Body of pancreas (tissue), 4 donors: ENCODE measurements at regions not wholly inside any gene's neighbourhood (a gene's known extent, or its start where the extent isn't known, plus 50 kb on each side); places are given as distances from the start of the nearest gene placed in this dataset.

ENCODE experiments used
- ATAC-seq: fragments of 150-250 bp; one replicate; pipeline ENCODE4 v1.9.1; 2016
- DNase-seq, 4 donors: peaks; one replicate each; pipeline ENCODE4 v3.0.0-alpha.2; 2019
- H3K27ac ChIP-seq, 4 donors: fragments of 200-600 bp; sonication (generic); 1 replicate in 3 of 4; 2 replicates in 1 of 4; pipeline versions ENCODE4 v1.5.1 to v1.6.1; 2016 to 2019; ENCODE audit warnings: mild to moderate bottlenecking in 1 of 4, mixed read lengths in 1 of 4, moderate library complexity in 1 of 4
- H3K27me3 ChIP-seq, 2 donors: fragments of 200-600 bp; sonication (generic); one replicate each; pipeline ENCODE4 v1.6.0; 2016; ENCODE audit warnings: mild to moderate bottlenecking in 1 of 2
- H3K36me3 ChIP-seq, 2 donors: fragments of 200-600 bp; sonication (generic); replicated peaks in 1 of 2; 2 replicates each; pipeline ENCODE4 v1.5.1; 2016; ENCODE audit warnings: low read depth in 2 of 2; ENCODE audit not compliant: insufficient read depth in 1 of 2
- H3K4me1 ChIP-seq: fragments of 200-600 bp; sonication (generic); one replicate; pipeline ENCODE4 v1.6.0; 2016
- H3K4me3 ChIP-seq, 2 donors: fragments of 200-600 bp; sonication (generic); 1 replicate in 1 of 2; 2 replicates in 1 of 2; pipeline ENCODE4 v1.5.1; 2016 to 2019
- H3K9me3 ChIP-seq, 3 donors: fragments of 200-600 bp; sonication (generic); 1 replicate in 2 of 3; 2 replicates in 1 of 3; pipeline ENCODE4 v1.5.1; 2016
- POLR2A ChIP-seq, 3 donors: fragments of 450-650 bp; IDR thresholded peaks; one replicate each; pipeline ENCODE4 v1.6.1; 2016; ENCODE audit warnings: antibody characterized with exemption in 3 of 3, mild to moderate bottlenecking in 2 of 3
- WGBS, 2 donors: methylation state at CpG; one replicate each; pipeline ENCODE4 v1.1.5; 2017; 5-methylcytosine and 5-hydroxymethylcytosine counted together
- intact Hi-C: fragments of 100-400 bp; cut with DNase I; formaldehyde crosslinking; loops from one replicate; pipeline ENCODE4 v1.15.1; 2023
- TF ChIP-seq, protein P1 (sequence below), 7 experiments: fragments of 450-650 bp in 4 of 7; fragments of 200-600 bp in 3 of 7; sonication (generic) in 3 of 7; IDR thresholded peaks; one replicate each; pipeline ENCODE4 v1.5.1; 2016 to 2019; ENCODE audit warnings: antibody characterized with exemption in 7 of 7

DNA sequence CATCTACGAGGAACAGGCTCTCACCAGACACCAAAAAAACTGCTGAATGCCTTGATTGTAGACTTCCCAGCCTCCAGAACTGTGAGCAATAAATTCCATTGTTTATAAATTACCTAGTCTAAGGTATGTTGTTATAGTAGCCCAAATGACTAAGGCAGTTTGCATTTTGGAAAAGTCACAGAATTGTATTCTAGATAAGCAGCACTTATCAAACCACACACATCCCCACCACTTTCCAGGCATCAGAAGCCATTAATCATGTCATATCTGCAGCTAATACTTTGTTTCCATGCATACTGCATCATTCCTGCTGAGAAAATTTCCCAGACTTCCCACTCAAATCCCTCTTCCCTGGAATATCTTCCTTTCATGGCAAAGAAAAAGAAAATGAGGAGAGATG, 187.2 kb downstream of the INO80D start:
- WGBS, 2 donors = 89 to 96% methylated on average over 1 of the region's 1 CpG
- Histone ChIP-seq H3K4me1 (no peaks in the 10 kb centered on the region), H3K27ac (no peak overlapping the region), H3K9me3 (no peaks in the 10 kb centered on the region), H3K36me3 (no peaks in the 10 kb centered on the region), H3K27me3 (no peaks in the 10 kb centered on the region), H3K4me3 (no peak overlapping the region)
- TF ChIP-seq, protein P1, sequence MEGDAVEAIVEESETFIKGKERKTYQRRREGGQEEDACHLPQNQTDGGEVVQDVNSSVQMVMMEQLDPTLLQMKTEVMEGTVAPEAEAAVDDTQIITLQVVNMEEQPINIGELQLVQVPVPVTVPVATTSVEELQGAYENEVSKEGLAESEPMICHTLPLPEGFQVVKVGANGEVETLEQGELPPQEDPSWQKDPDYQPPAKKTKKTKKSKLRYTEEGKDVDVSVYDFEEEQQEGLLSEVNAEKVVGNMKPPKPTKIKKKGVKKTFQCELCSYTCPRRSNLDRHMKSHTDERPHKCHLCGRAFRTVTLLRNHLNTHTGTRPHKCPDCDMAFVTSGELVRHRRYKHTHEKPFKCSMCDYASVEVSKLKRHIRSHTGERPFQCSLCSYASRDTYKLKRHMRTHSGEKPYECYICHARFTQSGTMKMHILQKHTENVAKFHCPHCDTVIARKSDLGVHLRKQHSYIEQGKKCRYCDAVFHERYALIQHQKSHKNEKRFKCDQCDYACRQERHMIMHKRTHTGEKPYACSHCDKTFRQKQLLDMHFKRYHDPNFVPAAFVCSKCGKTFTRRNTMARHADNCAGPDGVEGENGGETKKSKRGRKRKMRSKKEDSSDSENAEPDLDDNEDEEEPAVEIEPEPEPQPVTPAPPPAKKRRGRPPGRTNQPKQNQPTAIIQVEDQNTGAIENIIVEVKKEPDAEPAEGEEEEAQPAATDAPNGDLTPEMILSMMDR (IDR thresholded peaks at IDR 0.05) = no peak
- TF ChIP-seq POLR2A (IDR thresholded peaks at IDR 0.05) = no peak
- ATAC-seq (no peak), DNase-seq (no peak)
- intact Hi-C loops = no loop called here

DNA sequence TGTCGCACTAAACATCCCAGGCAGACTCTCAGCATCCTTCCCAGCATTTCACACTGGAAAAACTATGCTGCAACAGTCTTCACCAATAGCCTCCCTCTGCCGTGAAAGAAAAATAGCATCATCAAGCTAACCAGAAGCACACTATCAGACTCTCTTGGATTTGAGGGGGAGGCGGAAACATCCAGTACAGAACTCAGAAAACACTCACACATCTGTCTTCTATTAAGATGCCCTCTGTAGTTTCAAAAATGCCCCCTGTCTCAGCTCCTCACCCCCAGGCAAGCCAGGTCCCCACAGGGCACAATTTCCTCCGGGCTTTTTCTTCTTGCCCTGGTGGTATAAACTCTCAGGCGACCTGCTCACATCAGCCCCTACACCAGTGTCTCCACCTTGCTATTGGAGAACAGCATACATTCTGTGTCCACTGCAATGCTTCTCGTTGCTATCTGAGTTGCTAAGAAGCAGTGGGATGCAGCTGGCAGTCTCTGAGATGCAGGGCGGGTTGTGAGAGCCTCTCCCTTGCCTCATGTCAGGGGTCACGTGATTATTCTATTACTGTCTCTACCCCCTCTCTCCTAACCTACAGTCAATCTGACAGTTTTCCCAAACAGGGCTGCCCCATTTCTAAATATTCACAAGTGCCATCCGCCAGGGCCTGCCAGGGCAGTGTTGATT, 189.9 kb downstream of the INO80D start:
- WGBS, 2 donors = 62 to 65% methylated on average over 9 of the region's 9 CpGs
- Histone ChIP-seq H3K9me3 (no peaks in the 10 kb centered on the region), H3K36me3 (no peaks in the 10 kb centered on the region), H3K27ac (no peak overlapping the region), H3K4me3 (no peak overlapping the region), H3K27me3 (no peaks in the 10 kb centered on the region), H3K4me1 (peaks cover 4% of the 10 kb centered on the region)
- intact Hi-C loops = no loop called here
- ATAC-seq = no peak
- TF ChIP-seq, protein P1 (IDR thresholded peaks at IDR 0.05) = no peak
- TF ChIP-seq POLR2A (IDR thresholded peaks at IDR 0.05) = no peak
- no peak for DNase-seq

DNA sequence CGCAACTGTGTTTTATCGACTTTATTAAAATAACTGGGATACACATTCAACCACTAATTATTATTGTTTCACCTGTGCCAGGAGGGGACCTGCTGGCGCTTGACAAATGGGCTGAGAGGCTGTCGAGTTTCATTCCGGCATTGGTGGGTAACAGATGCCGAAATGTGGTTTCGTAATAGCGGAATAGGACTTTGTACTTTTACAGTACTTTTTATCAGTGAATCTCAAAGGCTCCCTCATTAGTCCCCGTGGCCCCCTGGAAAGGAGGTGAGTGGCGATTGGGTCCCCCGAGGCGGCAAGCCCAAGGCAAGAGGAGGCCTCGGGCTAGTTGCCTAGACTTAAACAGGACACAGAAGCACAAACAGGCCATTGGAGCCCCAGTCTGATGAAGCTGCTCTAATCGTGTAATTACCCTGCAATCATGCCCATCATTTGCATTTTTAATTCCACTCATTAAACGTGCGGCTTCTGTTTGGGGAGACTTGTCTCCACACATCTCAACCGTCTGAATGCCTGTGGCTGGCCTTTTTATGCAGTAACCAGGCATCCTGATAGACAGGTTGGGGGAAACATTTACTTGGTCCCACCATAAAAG, 193.2 kb downstream of the INO80D start:
- Histone ChIP-seq H3K27me3 (no peaks in the 10 kb centered on the region), H3K9me3 (no peaks in the 10 kb centered on the region), H3K4me1 (peaks cover 4% of the 10 kb centered on the region), H3K27ac (peak overlapping the region; percentile 1 to 74 (median 64)), H3K4me3 (no peak overlapping the region), H3K36me3 (no peaks in the 10 kb centered on the region)
- ATAC-seq (peak; percentile 80), DNase-seq (peak; percentile 21 to 45 (median 34))
- WGBS, 2 donors = 45 to 47% methylated on average over 16 to 17 of the region's 17 CpGs
- intact Hi-C loops = no loop called here
- TF ChIP-seq, protein P1 (IDR thresholded peaks at IDR 0.05) = no peak
- TF ChIP-seq POLR2A (IDR thresholded peaks at IDR 0.05) = no peak

DNA sequence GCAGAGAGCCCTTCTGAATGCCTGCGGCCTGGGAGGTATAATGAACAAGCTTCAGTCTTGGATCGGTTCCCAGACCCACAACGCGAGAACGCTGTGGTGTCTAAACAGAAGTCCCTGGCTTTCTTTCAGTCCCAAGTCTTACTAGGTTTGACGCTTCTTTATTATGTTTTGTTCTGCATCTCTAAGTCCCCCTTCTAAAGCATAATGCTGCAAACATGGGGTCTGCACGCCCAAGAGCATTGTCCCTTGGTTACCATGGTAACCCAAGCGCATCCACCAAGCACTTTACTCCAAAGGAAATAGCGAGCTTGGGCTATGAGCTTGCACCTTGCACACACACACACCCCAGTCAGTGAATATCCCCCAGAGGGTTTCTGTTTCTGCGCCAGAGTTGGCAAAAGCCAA, 193.7 kb downstream of the INO80D start:
- intact Hi-C loops = no loop called here
- 40 to 41% methylated on average over 10 of the region's 10 CpGs for WGBS, 2 donors
- Histone ChIP-seq H3K36me3 (no peaks in the 10 kb centered on the region), H3K27ac (peak overlapping the region in 3 of 4 donors; percentile 54 to 74 (median 73)), H3K4me3 (no peak overlapping the region), H3K4me1 (peaks cover 4% of the 10 kb centered on the region), H3K9me3 (no peaks in the 10 kb centered on the region), H3K27me3 (no peaks in the 10 kb centered on the region)
- peak; percentile 47 to 69 (median 66) for DNase-seq
- peak; percentile 72 for ATAC-seq
- TF ChIP-seq, protein P1 (IDR thresholded peaks at IDR 0.05) = no peak
- TF ChIP-seq POLR2A (IDR thresholded peaks at IDR 0.05) = no peak
